Parathyroid adenoma (tissue), 2 donors: ENCODE measurements at regions not wholly inside any gene's neighbourhood (a gene's known extent, or its start where the extent isn't known, plus 50 kb on each side); places are given as distances from the start of the nearest gene placed in this dataset.

Source experiments
- H2AFZ ChIP-seq: fragments of 300-600 bp; sonication (generic); one replicate; pipeline ENCODE4 v1.7.0; 2017; ENCODE audit warnings: antibody characterized with exemption, mild to moderate bottlenecking
- H3K27ac ChIP-seq: fragments of 300-600 bp; sonication (generic); one replicate; pipeline ENCODE4 v1.7.0; 2017
- H3K27me3 ChIP-seq: fragments of 300-600 bp; sonication (generic); one replicate; pipeline ENCODE4 v1.7.0; 2017; ENCODE audit warnings: low read length; ENCODE audit not compliant: control insufficient read depth, insufficient read depth
- H3K36me3 ChIP-seq: fragments of 300-600 bp; sonication (generic); one replicate; pipeline ENCODE4 v1.7.0; 2017; ENCODE audit warnings: low read length; ENCODE audit not compliant: control insufficient read depth, insufficient read depth
- H3K4me1 ChIP-seq: fragments of 300-600 bp; sonication (generic); one replicate; pipeline ENCODE4 v1.7.0; 2017; ENCODE audit warnings: control low read depth
- H3K4me2 ChIP-seq: fragments of 300-600 bp; sonication (generic); one replicate; pipeline ENCODE4 v1.7.0; 2017; ENCODE audit warnings: low read length
- H3K4me3 ChIP-seq: fragments of 300-600 bp; sonication (generic); one replicate; pipeline ENCODE4 v1.7.0; 2017; ENCODE audit warnings: low read depth, low read length
- H3K79me2 ChIP-seq: fragments of 300-600 bp; sonication (generic); one replicate; pipeline ENCODE4 v1.7.0; 2017; ENCODE audit warnings: control low read depth
- H3K9ac ChIP-seq: fragments of 300-600 bp; sonication (generic); one replicate; pipeline ENCODE4 v1.7.0; 2017; ENCODE audit warnings: mild to moderate bottlenecking
- H3K9me3 ChIP-seq: fragments of 300-600 bp; sonication (generic); one replicate; pipeline ENCODE4 v1.7.0; 2017; ENCODE audit warnings: low read length; ENCODE audit not compliant: control insufficient read depth
- TF ChIP-seq, protein P1 (sequence below): fragments of 300-600 bp; sonication (generic); IDR thresholded peaks from one replicate; pipeline ENCODE4 v1.7.0; 2017; ENCODE audit warnings: antibody characterized with exemption, mild to moderate bottlenecking
- donor health status: primary hyperparathyroidism.

DNA sequence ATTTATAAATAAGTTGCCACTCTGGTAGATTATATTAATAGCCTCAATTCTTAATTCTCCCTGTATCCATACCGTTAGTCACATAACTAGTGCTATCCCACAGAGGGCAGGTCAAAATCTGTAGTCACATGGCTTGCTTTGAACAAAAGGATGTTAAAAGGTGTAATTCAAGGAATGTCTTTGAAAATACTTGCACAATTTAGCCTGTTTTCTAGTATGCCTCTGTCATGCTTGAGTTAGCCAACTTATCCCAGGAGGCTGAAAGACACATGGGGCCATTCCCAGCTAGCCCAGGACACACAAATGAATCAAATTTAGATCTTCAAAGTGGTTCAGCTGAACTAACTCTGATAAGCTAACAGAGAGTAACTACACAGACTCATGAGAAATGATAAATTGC, 758.5 kb upstream of the NEGR1 start:
- Histone ChIP-seq H3K79me2 (no peaks in the 10 kb centered on the region), H3K4me2 (no peak overlapping the region), H3K27ac (no peak overlapping the region), H3K4me1 (no peaks in the 10 kb centered on the region), H3K9me3 (no peaks in the 10 kb centered on the region), H3K36me3 (no peaks in the 10 kb centered on the region), H3K27me3 (no peaks in the 10 kb centered on the region), H3K9ac (no peak overlapping the region), H3K4me3 (no peak overlapping the region), H2AFZ (no peak overlapping the region)
- TF ChIP-seq, protein P1, sequence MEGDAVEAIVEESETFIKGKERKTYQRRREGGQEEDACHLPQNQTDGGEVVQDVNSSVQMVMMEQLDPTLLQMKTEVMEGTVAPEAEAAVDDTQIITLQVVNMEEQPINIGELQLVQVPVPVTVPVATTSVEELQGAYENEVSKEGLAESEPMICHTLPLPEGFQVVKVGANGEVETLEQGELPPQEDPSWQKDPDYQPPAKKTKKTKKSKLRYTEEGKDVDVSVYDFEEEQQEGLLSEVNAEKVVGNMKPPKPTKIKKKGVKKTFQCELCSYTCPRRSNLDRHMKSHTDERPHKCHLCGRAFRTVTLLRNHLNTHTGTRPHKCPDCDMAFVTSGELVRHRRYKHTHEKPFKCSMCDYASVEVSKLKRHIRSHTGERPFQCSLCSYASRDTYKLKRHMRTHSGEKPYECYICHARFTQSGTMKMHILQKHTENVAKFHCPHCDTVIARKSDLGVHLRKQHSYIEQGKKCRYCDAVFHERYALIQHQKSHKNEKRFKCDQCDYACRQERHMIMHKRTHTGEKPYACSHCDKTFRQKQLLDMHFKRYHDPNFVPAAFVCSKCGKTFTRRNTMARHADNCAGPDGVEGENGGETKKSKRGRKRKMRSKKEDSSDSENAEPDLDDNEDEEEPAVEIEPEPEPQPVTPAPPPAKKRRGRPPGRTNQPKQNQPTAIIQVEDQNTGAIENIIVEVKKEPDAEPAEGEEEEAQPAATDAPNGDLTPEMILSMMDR, result no peak

DNA sequence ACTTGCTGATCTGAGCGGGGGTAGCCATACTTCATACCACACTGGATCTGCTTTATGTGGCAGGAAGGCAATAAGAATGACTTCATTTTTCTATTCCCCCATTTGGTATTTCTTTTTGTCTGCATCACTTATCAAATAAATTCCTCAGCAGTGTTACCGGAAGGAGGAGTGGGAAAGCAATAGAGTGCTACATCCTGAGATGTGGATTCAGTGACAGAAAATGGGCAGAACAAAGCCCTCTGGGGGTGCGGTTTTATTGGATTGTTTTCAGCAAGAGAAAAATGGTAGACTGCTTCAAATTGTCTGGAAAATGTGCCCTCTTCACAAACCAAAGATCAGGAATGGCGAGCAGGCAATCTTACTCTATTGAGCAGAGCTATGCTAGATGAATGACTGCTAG, 751.9 kb upstream of the NEGR1 start:
- no peaks in the 10 kb centered on the region for H3K79me2 ChIP-seq
- H3K36me3 ChIP-seq, result no peaks in the 10 kb centered on the region
- no peak overlapping the region for H2AFZ ChIP-seq
- no peak overlapping the region for H3K9ac ChIP-seq
- no peaks in the 10 kb centered on the region for H3K27me3 ChIP-seq
- no peaks in the 10 kb centered on the region for H3K4me1 ChIP-seq
- no peak overlapping the region for H3K27ac ChIP-seq
- no peak overlapping the region for H3K4me2 ChIP-seq
- TF ChIP-seq, protein P1, result no peak
- no peak overlapping the region for H3K4me3 ChIP-seq
- no peaks in the 10 kb centered on the region for H3K9me3 ChIP-seq

DNA sequence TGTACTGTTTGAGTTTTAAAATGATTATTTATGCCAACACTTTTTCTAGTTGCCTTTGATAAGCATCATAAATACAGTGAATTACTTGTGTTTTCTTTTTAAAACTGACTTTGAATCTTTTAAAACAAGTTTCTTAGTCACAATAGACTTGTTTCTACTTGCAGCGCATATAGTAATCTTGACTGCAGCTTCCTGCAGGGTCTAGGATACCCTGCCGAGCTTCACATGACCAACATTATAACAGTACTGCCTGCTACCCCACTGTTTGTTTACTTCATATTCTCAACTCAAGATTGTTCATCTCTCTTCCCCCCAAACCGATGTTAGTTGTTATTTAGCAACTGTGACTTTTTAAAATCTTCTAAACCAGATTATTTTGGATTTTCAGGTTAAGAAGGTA, 751.3 kb upstream of the NEGR1 start:
- no peaks in the 10 kb centered on the region for H3K9me3 ChIP-seq
- H2AFZ ChIP-seq, result no peak overlapping the region

DNA sequence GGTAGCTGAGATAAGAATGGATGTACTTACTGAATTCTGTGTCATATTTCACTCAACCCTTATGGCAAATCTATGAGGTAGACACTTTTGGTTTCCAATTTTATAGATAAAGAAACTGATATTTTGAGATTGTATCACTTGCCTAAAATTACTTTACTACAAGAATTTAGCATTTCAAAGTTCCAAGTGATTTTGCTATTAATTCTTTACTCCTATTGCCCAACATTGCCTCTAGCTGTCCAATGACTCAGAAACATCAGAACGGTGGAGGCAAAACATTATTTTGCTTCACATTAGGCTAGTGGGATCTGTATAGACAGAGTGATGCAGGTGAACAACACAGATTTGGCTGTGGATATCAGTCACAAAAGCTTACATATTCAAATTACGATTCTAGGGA, 747.2 kb upstream of the NEGR1 start:
- no peak overlapping the region for H2AFZ ChIP-seq
- no peaks in the 10 kb centered on the region for H3K4me1 ChIP-seq
- H3K36me3 ChIP-seq, result no peaks in the 10 kb centered on the region
- no peaks in the 10 kb centered on the region for H3K27me3 ChIP-seq
- H3K4me3 ChIP-seq, result no peak overlapping the region
- H3K9me3 ChIP-seq, result no peaks in the 10 kb centered on the region
- H3K9ac ChIP-seq, result no peak overlapping the region
- TF ChIP-seq, protein P1, result no peak
- H3K27ac ChIP-seq, result no peak overlapping the region
- no peak overlapping the region for H3K4me2 ChIP-seq
- no peaks in the 10 kb centered on the region for H3K79me2 ChIP-seq

More for the DNA sequence above, 751.3 kb upstream of the NEGR1 start:
- Histone ChIP-seq H3K4me1 (no peaks in the 10 kb centered on the region), H3K36me3 (no peaks in the 10 kb centered on the region), H3K4me3 (no peak overlapping the region), H3K27ac (no peak overlapping the region), H3K79me2 (no peaks in the 10 kb centered on the region), H3K4me2 (no peak overlapping the region), H3K27me3 (no peaks in the 10 kb centered on the region), H3K9ac (no peak overlapping the region)
- TF ChIP-seq, protein P1, result no peak

DNA sequence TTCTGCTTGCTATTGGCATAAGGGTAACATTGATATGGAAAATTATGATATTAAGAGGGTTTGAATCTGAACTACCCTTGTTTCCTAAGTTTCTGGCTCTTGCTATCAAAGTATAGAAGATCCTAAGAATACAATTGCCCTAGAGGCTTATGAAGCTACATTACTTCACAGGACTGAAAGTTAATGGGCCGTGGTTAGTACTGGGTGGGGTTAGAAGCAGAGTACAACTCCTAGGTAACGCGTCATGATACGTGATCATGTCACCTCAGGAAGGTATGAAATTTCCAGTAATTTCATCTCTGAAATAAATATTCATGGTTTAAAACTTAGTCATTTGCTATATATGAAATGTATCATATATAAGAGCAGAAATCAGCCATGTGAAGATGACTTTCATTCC, 743.8 kb upstream of the NEGR1 start:
- Histone ChIP-seq H2AFZ (no peak overlapping the region), H3K4me1 (no peaks in the 10 kb centered on the region), H3K9me3 (no peaks in the 10 kb centered on the region), H3K36me3 (no peaks in the 10 kb centered on the region), H3K9ac (no peak overlapping the region), H3K4me3 (no peak overlapping the region), H3K4me2 (no peak overlapping the region), H3K27ac (no peak overlapping the region), H3K79me2 (no peaks in the 10 kb centered on the region), H3K27me3 (no peaks in the 10 kb centered on the region)
- TF ChIP-seq, protein P1, result no peak
